NCI-H526 treated with DMSO at 0.1 percent for 48 hours (cell line): ENCODE measurements at regions not wholly inside any gene's neighbourhood (a gene's known extent, or its start where the extent isn't known, plus 50 kb on each side); places are given as distances from the start of the nearest gene placed in this dataset.
A peak's percentile ranks its signal among the peaks of the same experiment; 100 is the strongest.

Experiments used
- DNase-seq: peaks from one replicate; lab custom pipeline; 2025; lab: John Stamatoyannopoulos, UW

DNA sequence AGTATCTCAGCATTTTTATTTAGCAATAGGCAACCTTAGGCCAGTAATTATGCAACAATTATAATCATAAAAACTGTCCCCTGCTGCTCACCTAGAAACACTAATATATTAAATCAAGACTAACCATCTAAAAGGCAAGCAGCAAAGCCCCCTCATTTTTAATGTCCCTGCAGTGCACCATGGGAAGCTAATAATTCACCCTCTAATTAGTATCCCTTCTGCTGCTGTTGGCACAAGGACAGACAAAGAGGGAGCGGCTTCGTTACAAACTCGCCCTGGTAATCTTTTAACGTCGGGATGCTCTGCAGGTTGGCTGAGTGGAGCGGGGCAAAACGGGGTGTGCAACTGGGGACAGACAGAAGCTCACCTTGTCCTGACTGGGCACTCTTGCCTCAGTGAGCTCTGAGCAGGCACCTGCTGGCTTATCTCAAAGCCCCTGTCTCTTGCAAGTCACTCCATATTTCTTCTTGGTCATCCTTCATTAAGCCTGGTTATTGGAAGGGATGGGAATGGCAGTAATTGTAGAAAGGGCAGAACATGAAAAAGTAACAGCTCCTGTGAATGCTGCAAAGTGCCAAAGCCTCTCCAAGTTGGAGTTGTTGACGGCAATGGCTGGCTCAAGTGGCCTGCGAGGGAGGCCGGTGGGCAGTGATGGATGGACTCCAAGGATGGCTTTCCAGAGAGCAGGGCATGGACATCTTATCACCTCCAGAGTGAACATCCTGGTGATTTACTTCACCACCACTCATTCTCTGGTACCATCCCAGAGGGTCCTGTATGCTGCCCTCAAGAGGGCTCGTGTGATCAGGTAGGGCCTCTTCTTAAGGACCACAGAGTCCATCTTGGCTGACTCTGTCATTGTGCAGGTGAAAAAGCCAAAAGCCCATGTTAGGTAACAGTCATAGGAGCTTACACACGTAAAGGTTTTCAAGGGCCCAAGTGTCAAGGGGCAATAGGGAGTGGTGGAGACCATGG lies 219.6 kb upstream of the N4BP1 start:
- DNase-seq: no peak

DNA sequence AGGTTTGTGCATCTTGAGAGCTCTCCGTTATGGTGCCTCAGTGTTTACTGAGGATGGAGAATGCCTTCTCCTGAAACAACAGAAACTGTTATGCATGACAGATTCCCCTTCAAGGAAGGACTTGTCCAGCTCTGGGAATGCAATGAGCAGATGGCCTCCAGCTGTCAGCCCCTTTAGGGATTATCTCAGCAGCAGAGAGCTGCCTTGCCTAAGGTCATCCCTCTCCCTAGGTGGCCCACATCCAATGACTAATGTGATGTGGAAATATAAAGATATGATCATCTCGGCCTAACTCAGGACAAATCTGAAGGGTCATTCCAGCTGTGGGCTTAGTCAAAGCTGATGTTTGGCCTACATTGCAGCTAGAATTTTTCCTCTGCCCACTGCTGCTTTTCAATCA lies 214.3 kb upstream of the N4BP1 start:
- DNase-seq: no peak

DNA sequence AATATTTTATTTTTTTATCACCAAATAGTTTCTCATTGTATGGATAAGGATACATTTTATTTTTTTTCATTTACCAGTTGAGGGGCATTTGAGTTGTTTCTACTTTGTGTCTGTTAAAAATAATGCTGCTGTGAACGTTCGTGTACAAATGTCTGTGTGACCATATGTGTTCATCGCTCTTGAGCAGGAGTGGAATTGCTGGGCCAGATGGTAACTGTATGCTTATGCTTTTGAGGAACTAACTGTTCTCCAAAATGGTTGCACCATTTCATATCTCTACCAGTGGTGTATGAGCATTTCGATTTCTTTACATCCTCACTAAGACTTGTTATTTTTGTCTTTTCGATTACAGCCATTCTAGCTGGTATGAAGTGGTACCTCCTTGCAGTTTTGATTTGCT lies 212.5 kb upstream of the N4BP1 start:
- DNase-seq: no peak

DNA sequence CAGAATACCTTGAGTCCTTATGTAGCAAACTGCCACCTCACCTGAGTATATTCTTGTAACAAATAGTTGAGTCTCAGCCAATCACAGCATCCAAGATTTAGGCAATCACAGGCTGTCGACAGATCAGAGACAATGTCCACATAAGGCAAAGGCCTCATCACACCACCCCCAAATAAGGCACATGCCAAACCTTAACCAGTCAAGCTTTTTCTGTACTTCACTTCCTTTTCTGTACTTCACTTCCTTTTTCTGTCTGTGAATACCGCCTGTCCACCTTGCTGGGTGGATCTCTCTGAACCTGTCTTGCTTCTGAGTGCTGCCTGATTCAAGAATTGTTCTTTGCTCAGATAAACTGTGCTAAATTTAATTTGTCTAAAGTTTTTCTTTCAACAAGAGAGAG lies 210.4 kb upstream of the N4BP1 start:
- DNase-seq: no peak

- DNase-seq: no peak
These were observed 208.3 kb upstream of the N4BP1 start for GRCh38 chr16:48818257-48818656.

DNA sequence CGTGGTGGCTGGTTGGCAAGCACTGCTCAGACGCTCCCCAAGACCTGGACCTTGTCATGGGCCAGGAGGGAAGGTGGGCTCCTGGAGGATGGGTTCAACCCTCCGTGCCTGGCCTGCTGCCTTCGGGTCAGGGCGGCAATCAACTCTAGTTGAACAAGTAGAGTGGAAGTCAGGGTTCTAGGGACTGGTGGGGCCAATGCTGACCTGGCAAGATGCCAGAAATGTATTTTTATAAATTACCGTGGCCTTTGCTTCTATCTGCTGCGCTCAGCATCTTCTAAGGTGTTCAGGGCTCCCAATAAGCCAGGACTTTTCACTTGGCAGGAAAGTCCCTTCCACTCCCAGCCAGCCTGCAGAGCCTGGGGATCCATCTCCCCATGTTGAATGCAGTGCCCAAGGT lies 207.1 kb upstream of the N4BP1 start:
- DNase-seq: no peak

GRCh38 chr16:48816393-48816792 lies 206.4 kb upstream of the N4BP1 start:
- no peak for DNase-seq

DNA sequence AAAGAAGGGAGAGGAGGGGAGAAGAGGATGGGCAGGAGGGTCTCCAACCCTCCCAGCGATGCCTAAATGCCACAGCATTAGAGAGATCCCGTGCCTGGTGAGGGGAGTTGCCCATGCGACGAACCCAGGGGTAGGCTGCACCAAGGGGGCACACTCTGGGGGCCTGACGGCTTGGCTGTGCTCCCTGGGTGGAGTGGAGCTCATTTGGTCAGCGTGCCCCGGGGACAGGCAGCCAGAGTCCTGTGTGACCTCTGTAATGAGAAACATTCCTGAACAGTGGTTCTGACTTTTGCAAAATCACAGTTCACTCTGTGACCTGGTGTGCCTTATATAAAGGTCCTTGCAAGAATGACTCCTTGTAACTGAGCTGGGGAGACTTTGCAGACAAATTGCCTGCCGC lies 205.0 kb upstream of the N4BP1 start:
- DNase-seq: no peak

DNA sequence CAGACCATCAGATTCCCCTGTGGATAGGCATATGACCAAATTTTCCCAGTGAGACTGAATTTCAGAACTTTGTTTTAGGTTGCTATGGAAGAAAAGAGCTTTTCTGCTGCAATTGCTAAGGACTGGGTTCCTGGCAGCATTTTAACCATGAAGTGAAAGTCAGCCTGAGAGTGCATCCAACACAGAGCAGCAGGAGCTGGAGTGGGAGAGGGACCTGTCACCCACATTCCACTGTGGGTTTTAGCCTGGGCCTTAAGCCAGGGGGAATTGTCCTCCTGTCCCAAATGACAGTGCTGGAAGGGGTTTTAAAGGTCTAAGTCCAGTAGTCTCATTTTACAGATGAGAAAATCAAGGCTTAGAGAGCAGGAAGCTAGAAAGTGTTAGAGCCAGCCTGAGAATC lies 203.5 kb upstream of the N4BP1 start:
- no peak for DNase-seq

- DNase-seq: no peak
These were observed 202.9 kb upstream of the N4BP1 start for GRCh38 chr16:48812856-48813255.

- no peak for DNase-seq
These were observed 201.5 kb upstream of the N4BP1 start for GRCh38 chr16:48811478-48811877.

DNA sequence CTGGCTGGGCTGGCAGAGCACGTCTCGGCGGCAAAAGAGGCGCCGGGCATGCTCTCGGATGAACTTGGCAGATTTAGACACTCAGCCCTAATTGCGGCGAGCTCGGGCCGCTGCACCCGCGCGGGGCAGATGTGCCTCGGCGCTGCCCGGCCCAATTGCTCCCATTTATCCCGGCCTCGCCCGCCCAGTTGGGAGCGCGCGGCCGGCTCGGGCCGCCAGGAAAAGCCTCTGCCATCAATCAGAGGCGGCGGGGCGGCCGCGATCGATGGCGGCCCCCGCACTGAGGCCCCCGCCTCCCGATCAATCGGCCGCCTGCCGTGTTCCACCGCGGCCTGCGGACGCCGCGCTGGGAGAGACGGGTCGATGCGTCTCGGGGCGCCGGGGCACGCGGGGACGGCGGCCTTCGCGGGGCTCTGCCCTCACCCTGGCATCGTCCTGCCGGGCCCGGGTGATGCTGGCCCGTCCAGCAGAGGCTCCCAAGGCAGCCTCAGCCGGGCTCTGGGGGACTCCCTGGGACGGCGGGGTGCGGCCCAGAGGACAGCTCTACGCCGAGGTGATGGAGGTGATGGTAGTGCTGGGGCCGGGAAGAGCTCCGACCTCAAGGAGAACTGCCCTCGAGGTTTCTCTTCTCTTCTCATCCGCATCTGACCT lies 200.9 kb upstream of the N4BP1 start:
- DNase-seq: no peak

DNA sequence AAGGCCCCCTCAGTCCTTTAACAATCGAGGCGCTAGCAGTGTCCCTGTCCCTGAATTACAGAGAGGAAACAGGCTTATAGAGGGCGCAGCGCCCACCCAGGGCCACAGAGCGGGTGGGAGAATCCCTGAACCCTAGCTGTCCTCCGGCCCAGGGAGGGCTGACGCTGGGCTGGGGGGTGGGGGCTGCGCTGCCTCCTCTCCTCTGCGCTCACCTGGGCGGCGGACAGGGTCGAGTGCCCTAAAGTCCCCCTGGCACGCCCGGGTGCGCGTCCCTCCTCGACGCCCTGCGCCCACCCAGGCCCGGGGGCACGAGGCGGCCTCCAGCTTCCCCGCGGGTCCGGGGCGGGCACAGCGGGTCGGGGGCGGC lies 200.4 kb upstream of the N4BP1 start:
- no peak for DNase-seq

DNA sequence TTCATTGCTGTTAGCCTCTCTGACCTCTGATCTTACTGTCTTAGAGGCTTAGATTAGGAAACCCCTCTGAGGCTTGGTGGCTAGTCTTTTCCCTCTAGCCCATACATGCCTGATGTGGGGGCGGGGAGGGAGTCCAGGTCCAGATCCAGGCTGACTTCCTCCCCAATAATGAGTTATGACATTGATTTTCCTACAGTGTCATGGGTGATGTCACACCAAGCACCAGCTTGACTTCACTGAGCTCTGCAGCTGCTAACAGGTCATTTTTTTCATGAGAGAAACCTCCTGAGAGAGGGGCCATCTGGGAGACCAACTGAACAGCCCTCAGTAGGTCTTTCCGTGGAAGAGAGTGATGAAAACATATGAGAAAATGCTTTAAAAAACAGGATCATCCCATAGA lies 180.2 kb upstream of the N4BP1 start:
- no peak for DNase-seq

DNA sequence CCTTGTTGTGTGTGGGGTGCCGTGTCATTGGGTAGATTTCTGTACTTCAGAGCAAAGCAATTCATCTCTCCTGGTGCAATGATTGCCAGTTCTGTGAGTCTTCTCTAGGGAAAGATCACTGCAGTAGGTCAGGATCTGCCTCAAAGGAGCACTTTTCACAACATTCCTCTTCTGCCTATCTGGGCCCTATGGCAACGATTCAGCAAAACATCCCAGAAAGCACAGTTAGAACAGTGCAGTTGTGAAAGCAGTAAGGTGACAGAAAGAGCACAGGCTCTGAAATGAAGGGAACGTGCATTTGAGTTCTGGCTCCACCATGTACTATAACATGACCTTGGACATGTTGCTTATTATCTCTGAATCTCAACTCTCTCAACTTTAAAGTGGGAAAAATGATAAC lies 178.5 kb upstream of the N4BP1 start:
- DNase-seq: no peak

- no peak for DNase-seq
These were observed 135.6 kb upstream of the N4BP1 start for GRCh38 chr16:48745541-48745940.

- no peak for DNase-seq
These were observed 131.0 kb upstream of the N4BP1 start for GRCh38 chr16:48740964-48741363.

DNA sequence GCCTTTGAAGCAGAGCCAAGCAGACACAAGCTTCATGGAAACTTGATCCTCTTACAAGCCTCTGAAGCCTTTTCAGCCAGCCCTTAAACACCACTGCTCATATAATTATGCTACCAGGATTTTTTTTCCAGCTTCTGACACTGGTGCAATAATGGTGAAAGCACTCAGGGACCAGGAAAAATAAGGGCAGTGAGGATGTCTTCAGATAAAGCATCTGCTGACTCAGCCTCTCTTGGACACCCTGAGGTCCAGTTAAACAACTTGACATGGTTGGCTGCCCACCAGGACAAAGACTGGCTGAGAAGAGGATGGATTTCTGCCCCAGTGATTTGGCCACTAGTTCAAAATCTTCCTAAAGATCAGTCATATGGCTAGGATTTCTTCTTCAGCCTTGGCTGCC lies 124.2 kb upstream of the N4BP1 start:
- DNase-seq: no peak

DNA sequence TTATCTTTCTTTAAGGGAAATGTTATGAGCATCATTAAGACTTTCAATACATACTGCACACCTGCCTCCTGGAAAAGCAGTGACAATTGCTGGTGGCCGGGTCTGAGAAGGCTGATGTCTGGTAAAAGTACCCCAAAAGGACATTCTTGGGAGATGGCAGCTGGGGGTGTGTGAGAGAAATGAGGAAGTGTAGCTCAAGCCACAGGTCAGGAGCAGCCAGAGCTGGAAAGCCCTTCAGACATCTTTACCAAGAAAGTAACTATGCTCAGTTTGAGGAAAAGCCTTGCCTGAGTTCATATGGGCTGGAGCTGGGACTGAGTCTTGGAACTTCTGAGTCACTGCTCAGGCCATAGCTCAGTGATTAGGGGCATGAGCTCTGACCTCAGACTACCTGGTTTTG lies 94.7 kb upstream of the N4BP1 start:
- DNase-seq: no peak

DNA sequence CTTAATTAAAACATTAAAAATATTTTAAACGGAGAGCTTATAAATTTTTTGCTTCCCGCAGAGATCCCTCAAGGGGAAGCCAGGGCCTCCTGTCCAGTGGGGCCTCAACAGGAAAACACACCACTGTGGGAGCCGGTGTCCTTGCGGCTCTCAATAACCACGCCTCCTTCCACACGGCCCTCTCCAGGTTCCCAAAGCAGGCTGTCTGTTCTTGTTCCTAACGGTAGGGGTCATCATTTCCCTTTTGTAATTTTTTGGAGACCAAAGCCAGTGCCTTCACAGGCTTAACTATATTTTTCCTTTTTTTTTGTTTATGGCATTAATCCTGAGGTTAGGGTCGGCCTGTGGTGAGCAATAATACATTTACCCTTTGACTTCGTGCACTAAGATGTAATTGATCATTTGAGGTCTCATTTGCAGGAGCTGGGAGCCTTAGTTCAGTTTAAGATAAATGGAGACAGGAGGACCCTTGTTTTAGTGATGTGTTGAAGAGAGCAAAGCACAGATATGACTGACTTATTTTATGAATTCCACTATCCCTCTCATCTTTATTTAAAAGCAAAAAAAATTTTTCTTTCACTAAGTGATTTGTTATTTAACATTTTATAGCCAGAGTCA lies 77.5 kb upstream of the N4BP1 start:
- peak; percentile 38 for DNase-seq

GRCh38 chr16:48684148-48684547 lies 74.2 kb upstream of the N4BP1 start:
- DNase-seq: no peak

DNA sequence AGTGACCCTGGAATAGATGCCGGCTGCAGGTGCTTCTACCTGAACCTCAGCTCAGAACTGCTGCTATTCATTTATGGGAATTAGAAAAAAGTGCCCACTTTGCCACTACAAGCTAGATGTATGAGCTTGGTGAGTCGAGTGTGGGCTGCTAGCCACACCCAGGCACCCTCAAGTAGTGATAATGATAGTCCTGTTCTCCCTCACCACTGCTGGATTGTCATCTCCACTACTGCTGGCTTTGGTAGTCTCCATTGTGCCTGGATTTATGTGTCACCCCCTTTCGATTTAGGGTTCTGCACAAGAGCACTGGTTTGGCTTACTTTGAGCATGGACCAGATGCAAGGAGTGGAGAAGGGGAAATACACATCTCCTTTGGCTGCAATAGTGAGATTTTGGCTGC lies 73.0 kb upstream of the N4BP1 start:
- DNase-seq: no peak

DNA sequence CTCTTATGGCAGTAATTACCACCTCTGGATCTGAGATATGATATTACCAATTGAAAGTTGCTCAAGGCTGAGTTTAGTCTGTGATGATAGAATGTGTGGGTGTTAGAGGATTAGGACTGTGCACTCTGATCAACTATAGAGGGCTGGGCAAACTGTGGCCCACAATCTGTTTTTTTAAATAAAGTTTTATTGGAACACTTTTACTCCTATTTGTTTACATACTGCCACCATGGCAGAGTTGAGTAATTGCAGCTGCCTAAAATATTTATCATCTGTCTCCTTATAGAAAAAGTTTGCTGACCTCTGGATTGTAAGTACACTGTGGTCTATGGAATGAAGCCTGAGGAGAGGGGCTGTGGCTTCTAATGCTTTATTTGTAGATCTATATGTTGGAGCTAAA lies 71.5 kb upstream of the N4BP1 start:
- no peak for DNase-seq
